ENCODE measurements at regions not wholly inside any gene's neighbourhood (a gene's known extent, or its start where the extent isn't known, plus 50 kb on each side); places are given as distances from the start of the nearest gene placed in this dataset.

- TF ChIP-seq ZBTB40 (IDR thresholded peaks at IDR 0.05), result no peak
- no peak for TF ChIP-seq ZBTB40 (CRISPR knock-in tag; IDR thresholded peaks at IDR 0.05)
These were observed 188.2 kb upstream of the DIO3 start (continued) for GRCh38 chr14:101372894-101373620.

GRCh38 chr14:101373690-101374295 is 187.5 kb upstream of the DIO3 start:
- Histone ChIP-seq H4K20me1 (ENCODE audit: insufficient read depth, low read length) (no peaks in the 10 kb centered on the region), H3K27ac (ENCODE audit: extremely low read length, insufficient read depth, low read length) (no peak overlapping the region), H2AFZ (ENCODE audit: low read length) (no peak overlapping the region), H3K9me3 (ENCODE audit: low read length) (no peaks in the 10 kb centered on the region), H3K27me3 (ENCODE audit: control insufficient read depth in 1 of 2, insufficient read depth in 2 of 2, low read length in 2 of 2) (peaks cover 2 to 18% of the 10 kb centered on the region in 2 experiments; a peak in 2 of 5 replicates), H3K79me2 (ENCODE audit: insufficient read depth, low read length) (no peaks in the 10 kb centered on the region), H3K36me3 (replicated peaks in 1 of 2; ENCODE audit: control insufficient read depth in 1 of 2, insufficient read depth in 2 of 2, low read length in 2 of 2) (no peaks in the 10 kb centered on the region), H3K4me2 (ENCODE audit: low read depth, low read length) (no peak overlapping the region), H3K9ac (ENCODE audit: insufficient read depth, low read depth, low read length) (no peak overlapping the region), H3K4me1 (ENCODE audit: insufficient read depth, low read length) (no peaks in the 10 kb centered on the region), H3K4me3 (replicated peaks in 1 of 3; ENCODE audit: insufficient read depth in 1 of 3, low read depth in 2 of 3, low read length in 3 of 3) (no peak overlapping the region)
- intact Hi-C loops (cut with micrococcal nuclease; ENCODE audit: unreplicated experiment) (no loop called here), in situ Hi-C loops (cut with HindIII; ENCODE audit: extremely low pct_ligation_motif_present, low pct_unique_long_range_greater_than_20kb) (no loop called here)
- ChIA-PET POLR2A (no interaction called here), CTCF (ENCODE audit: low intra/inter-chr PET ratio, low total read pairs) (no interaction called here)
- FAIRE-seq, result no peak
- no peak for ATAC-seq
- BruUV-seq (replicated peaks), result no TSS peak
- 72% methylated on average over 22 of the region's 22 CpGs for WGBS (ENCODE audit: low lambda C conversion rate)
- DNase-seq (ENCODE audit: low spot score), result no peak
- no peak for TF ChIP-seq ZNF564 (CRISPR knock-in tag; IDR thresholded peaks at IDR 0.05)
- TF ChIP-seq HNRNPL (IDR thresholded peaks at IDR 0.05; ENCODE audit: low read depth, low read length), result no peak
- no peak for TF ChIP-seq RARA (CRISPR knock-in tag; IDR thresholded peaks at IDR 0.05)
- TF ChIP-seq ZSCAN29 (CRISPR knock-in tag; conservative IDR thresholded peaks at IDR 0.05), result no peak
- TF ChIP-seq SMAD1 (CRISPR knock-in tag; IDR thresholded peaks at IDR 0.05; ENCODE audit: borderline replicate concordance, low read depth), result no peak
- no peak for TF ChIP-seq ZNF607 (CRISPR knock-in tag; IDR thresholded peaks at IDR 0.05; ENCODE audit: borderline replicate concordance)
- no peak for TF ChIP-seq SMYD3 (CRISPR knock-in tag; IDR thresholded peaks at IDR 0.05)
- TF ChIP-seq EZH2 (conservative IDR thresholded peaks at IDR 0.05; ENCODE audit: low read depth, low read length), result no peak
- TF ChIP-seq SRY (CRISPR knock-in tag; IDR thresholded peaks at IDR 0.05), result no peak
- no peak for TF ChIP-seq EED (CRISPR knock-in tag; IDR thresholded peaks at IDR 0.05)
- no peak for TF ChIP-seq MLLT10 (CRISPR knock-in tag; IDR thresholded peaks at IDR 0.05)
- TF ChIP-seq ZNF296 (CRISPR knock-in tag; conservative IDR thresholded peaks at IDR 0.05), result no peak
- no peak for TF ChIP-seq ZNF839 (CRISPR knock-in tag; IDR thresholded peaks at IDR 0.05; ENCODE audit: borderline replicate concordance)
